Right lobe of liver (tissue), 4 donors: ENCODE measurements at regions not wholly inside any gene's neighbourhood (a gene's known extent, or its start where the extent isn't known, plus 50 kb on each side); places are given as distances from the start of the nearest gene placed in this dataset.

Source experiments
- POLR2A ChIP-seq: fragments of 450-650 bp; IDR thresholded peaks from one replicate; pipeline ENCODE4 v1.6.1; 2017; ENCODE audit warnings: antibody characterized with exemption, mild to moderate bottlenecking
- TF ChIP-seq, protein P1 (sequence below), 4 donors: fragments of 200-600 bp in 3 of 4; fragments of 450-650 bp in 1 of 4; IDR thresholded peaks; one replicate each; pipeline versions ENCODE4 v1.5.1 to v1.8.0; 2016 to 2022; ENCODE audit warnings: antibody characterized with exemption in 4 of 4, mild to moderate bottlenecking in 2 of 4
- donor health status: DM: no; HTN: no; CAD: no.
- donor health status: DM: no; HTN: no; CAD: no.
- donor health status: DM: no; HTN: yes; CAD: no.

DNA sequence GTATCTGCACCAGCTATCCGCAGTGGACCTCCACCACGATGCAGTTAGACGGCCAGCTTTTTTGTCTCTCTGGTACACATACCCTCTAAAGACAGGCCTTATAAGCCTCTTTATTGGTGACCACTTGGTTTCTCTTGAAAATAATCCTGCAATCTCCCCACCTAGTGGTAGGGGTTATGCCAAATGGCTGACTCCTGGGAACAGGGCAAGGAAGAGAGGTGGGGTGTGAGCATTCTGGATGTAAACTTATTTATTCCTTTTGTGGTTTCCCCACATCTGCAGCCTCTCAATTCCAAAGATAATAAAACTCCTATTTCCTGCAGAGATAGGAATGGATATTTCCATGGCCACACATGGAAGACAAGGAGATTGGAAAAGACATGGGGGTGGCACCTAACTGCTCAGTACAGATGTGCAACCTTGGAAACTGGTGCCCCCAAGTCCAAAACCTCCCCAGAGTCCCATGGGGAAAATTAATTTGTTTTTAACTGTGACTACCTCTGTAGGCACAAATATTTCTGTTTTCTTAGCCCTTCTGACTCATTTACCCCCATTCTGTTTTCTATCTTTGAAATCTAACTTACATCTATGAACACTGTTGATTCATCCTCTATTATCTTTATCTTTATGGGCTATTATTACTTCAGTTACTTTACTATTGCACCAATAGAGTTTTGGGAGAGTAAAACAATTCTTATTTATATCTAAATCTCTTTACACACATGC, 112.7 kb upstream of the TSHZ3 start:
- TF ChIP-seq, protein P1, sequence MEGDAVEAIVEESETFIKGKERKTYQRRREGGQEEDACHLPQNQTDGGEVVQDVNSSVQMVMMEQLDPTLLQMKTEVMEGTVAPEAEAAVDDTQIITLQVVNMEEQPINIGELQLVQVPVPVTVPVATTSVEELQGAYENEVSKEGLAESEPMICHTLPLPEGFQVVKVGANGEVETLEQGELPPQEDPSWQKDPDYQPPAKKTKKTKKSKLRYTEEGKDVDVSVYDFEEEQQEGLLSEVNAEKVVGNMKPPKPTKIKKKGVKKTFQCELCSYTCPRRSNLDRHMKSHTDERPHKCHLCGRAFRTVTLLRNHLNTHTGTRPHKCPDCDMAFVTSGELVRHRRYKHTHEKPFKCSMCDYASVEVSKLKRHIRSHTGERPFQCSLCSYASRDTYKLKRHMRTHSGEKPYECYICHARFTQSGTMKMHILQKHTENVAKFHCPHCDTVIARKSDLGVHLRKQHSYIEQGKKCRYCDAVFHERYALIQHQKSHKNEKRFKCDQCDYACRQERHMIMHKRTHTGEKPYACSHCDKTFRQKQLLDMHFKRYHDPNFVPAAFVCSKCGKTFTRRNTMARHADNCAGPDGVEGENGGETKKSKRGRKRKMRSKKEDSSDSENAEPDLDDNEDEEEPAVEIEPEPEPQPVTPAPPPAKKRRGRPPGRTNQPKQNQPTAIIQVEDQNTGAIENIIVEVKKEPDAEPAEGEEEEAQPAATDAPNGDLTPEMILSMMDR (IDR thresholded peaks at IDR 0.05): no peak
- TF ChIP-seq POLR2A: no peak
